Uterus (tissue), 3 donors: ENCODE measurements at regions not wholly inside any gene's neighbourhood (a gene's known extent, or its start where the extent isn't known, plus 50 kb on each side); places are given as distances from the start of the nearest gene placed in this dataset.

ENCODE experiments used
- DNase-seq, 2 donors: peaks; one replicate each; pipeline ENCODE4 v3.0.0-alpha.2; 2019 to 2020
- H3K27ac ChIP-seq, 2 donors: fragments of 200-600 bp; sonication (generic); 1 replicate in 1 of 2; 2 replicates in 1 of 2; pipeline ENCODE4 v1.5.1; 2016 to 2018
- H3K27me3 ChIP-seq, 2 donors: fragments of 200-600 bp; sonication (generic); one replicate each; pipeline ENCODE4 v1.5.1; 2018 to 2019; ENCODE audit warnings: control low read depth in 1 of 2
- H3K36me3 ChIP-seq, 2 donors: fragments of 200-600 bp; sonication (generic); one replicate each; pipeline ENCODE4 v1.5.1; 2019; ENCODE audit warnings: control low read depth in 1 of 2
- H3K4me1 ChIP-seq, 2 donors: fragments of 200-600 bp; sonication (generic); one replicate each; pipeline ENCODE4 v1.5.1; 2018 to 2019; ENCODE audit warnings: control low read depth in 1 of 2
- H3K4me3 ChIP-seq, 2 donors: fragments of 200-600 bp; sonication (generic); 1 replicate in 1 of 2; 2 replicates in 1 of 2; pipeline ENCODE4 v1.5.1; 2018 to 2019; ENCODE audit warnings: mild to moderate bottlenecking in 1 of 2
- H3K9me3 ChIP-seq, 2 donors: fragments of 200-600 bp; sonication (generic); one replicate each; pipeline ENCODE4 v1.5.1; 2019; ENCODE audit warnings: control low read depth in 1 of 2
- POLR2A ChIP-seq, 2 donors: fragments of 450-650 bp; IDR thresholded peaks; one replicate each; pipeline ENCODE4 v1.6.1; 2016; ENCODE audit warnings: antibody characterized with exemption in 2 of 2, mild to moderate bottlenecking in 1 of 2, moderate library complexity in 1 of 2
- intact Hi-C: fragments of 100-400 bp; cut with DNase I; formaldehyde crosslinking; loops from one replicate; pipeline ENCODE4 v1.15.1; 2023; ENCODE audit warnings: low total_unique reads
- TF ChIP-seq, protein P1 (sequence below), 4 experiments: fragments of 200-600 bp in 2 of 4; fragments of 450-650 bp in 2 of 4; sonication (generic) in 2 of 4; IDR thresholded peaks; one replicate each; pipeline ENCODE4 v1.5.1; 2016 to 2019; ENCODE audit warnings: antibody characterized with exemption in 4 of 4, mild to moderate bottlenecking in 2 of 4, moderate library complexity in 1 of 4
- donor health status: DM: yes; HTN: yes; CAD: no.

DNA sequence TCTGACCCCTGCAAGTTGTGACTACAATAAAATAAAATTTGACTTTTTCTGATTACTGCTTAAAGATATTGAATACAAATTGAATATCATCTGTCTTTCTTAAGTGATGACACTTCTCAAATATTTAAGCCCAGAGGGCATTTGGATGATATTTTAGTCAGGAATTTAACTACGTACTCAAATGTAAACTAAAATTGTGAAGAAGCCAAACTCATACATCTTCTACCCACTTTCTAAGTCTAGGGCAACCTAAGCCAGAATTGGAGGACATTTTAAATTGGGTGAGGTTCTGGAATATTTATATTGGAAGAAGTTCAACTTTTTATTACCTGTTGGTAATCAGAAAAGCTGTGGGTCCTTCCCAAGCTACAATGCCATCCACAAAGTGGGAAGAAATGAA lies 149.1 kb upstream of the WDR11 start:
- TF ChIP-seq POLR2A (IDR thresholded peaks at IDR 0.05): no peak
- TF ChIP-seq, protein P1, sequence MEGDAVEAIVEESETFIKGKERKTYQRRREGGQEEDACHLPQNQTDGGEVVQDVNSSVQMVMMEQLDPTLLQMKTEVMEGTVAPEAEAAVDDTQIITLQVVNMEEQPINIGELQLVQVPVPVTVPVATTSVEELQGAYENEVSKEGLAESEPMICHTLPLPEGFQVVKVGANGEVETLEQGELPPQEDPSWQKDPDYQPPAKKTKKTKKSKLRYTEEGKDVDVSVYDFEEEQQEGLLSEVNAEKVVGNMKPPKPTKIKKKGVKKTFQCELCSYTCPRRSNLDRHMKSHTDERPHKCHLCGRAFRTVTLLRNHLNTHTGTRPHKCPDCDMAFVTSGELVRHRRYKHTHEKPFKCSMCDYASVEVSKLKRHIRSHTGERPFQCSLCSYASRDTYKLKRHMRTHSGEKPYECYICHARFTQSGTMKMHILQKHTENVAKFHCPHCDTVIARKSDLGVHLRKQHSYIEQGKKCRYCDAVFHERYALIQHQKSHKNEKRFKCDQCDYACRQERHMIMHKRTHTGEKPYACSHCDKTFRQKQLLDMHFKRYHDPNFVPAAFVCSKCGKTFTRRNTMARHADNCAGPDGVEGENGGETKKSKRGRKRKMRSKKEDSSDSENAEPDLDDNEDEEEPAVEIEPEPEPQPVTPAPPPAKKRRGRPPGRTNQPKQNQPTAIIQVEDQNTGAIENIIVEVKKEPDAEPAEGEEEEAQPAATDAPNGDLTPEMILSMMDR (IDR thresholded peaks at IDR 0.05): no peak
- H3K4me3 ChIP-seq: no peak overlapping the region
- peaks cover 0 to 4% of the 10 kb centered on the region in 2 donors for H3K9me3 ChIP-seq
- H3K36me3 ChIP-seq: no peaks in the 10 kb centered on the region
- H3K4me1 ChIP-seq: no peaks in the 10 kb centered on the region
- no peaks in the 10 kb centered on the region for H3K27me3 ChIP-seq
- intact Hi-C loops: no loop called here
- no peak for DNase-seq
- no peak overlapping the region for H3K27ac ChIP-seq

DNA sequence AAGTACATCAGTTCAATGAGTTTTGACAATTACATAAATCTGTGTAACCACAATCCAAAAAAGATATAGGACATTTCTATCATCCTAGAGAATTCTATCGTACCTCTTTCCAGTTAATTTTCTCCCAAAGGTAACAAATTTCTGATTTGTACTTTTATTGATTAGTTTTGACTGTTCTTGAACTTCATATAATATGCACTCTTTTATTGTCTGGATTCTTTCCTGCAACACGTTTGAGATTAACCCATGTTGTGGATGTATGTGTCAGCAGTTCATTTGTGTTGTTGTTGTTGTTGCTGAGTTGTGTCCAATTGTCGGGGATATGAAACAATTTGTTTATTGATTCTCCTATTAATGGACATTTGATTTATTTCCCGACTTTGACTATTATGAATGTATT lies 145.9 kb upstream of the WDR11 start:
- Histone ChIP-seq H3K4me3 (no peak overlapping the region), H3K36me3 (no peaks in the 10 kb centered on the region), H3K27me3 (no peaks in the 10 kb centered on the region), H3K27ac (no peak overlapping the region), H3K4me1 (no peaks in the 10 kb centered on the region), H3K9me3 (no peaks in the 10 kb centered on the region)
- TF ChIP-seq, protein P1 (IDR thresholded peaks at IDR 0.05): no peak
- TF ChIP-seq POLR2A (IDR thresholded peaks at IDR 0.05): no peak
- intact Hi-C loops: no loop called here
- DNase-seq: no peak

DNA sequence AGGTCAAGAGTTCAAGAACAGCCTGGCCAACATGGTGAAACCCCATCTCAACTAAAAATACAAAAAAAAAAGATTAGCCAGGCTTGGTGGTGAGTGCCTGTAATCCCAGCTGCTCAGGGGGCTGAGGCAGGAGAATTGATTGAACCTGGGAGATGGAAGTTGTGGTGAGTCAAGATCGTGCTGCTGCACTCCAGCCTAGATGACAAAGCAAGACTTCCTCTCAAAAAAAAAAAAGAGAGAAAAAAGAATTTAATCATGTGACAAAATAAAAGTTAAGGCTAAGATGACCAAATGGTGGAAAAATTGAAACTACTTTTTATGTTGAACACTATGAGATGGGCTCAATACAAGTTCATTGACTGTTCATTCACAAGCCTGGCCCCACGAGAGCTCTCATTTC lies 141.1 kb upstream of the WDR11 start:
- no peak overlapping the region for H3K4me3 ChIP-seq
- no peaks in the 10 kb centered on the region for H3K27me3 ChIP-seq
- no peak for DNase-seq
- intact Hi-C loops: no loop called here
- H3K9me3 ChIP-seq: no peaks in the 10 kb centered on the region
- no peak for TF ChIP-seq POLR2A (IDR thresholded peaks at IDR 0.05)
- TF ChIP-seq, protein P1 (IDR thresholded peaks at IDR 0.05): no peak
- no peaks in the 10 kb centered on the region for H3K4me1 ChIP-seq
- H3K36me3 ChIP-seq: no peaks in the 10 kb centered on the region
- H3K27ac ChIP-seq: no peak overlapping the region

DNA sequence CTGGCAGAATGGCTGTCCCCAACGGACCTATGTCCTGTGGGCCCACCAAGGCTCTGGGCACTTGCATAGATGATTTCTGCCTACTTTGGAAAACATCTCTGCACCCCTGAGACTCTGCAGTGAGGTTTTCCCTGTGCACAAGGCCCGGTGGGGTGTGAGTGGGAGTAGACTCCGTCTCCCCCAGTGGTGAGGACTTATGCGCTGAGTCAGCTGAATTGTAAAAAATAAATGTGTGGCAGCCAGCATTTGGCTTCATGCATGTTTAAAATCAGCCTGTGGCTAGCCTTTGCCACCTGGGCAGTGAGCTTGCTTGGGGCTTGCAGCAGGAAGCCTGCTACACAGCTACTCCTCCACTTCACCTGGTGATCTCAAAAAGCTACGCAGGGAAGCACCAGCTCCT lies 139.3 kb upstream of the WDR11 start:
- H3K27ac ChIP-seq: no peak overlapping the region
- no peak for DNase-seq
- TF ChIP-seq, protein P1 (IDR thresholded peaks at IDR 0.05): no peak
- no peak for TF ChIP-seq POLR2A (IDR thresholded peaks at IDR 0.05)
- H3K4me1 ChIP-seq: no peaks in the 10 kb centered on the region
- H3K9me3 ChIP-seq: no peaks in the 10 kb centered on the region
- no peaks in the 10 kb centered on the region for H3K36me3 ChIP-seq
- intact Hi-C loops: no loop called here
- no peaks in the 10 kb centered on the region for H3K27me3 ChIP-seq
- H3K4me3 ChIP-seq: no peak overlapping the region

DNA sequence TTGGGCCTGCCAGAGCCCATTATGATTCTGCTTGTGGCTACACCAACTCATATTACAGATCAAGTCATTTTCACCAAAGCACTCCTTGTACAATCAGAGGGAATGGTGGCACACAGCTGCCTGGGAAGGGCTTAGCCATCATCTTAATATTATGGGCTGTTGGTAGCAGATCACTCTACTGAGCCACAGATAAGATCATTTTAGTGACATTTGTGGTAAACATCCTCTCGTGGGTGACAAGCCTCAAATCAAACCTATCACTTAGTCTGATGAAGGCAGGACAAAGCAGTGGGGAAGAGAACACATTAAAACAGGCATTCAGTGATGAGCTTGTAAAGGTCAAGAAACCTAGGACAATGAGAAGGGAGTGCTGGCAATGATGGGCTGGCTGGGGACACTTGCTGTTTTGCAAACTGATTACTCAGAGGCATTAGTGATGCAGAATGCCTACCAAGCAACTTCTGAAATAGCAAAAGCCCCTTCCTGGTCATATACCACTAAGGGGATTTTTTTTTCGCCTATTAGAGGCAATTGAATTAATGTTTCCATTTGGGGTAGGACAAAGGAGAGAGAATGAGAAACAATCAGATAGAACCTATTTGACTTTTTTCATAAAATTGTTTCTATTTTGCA lies 137.5 kb upstream of the WDR11 start:
- Histone ChIP-seq H3K27ac (no peak overlapping the region), H3K36me3 (no peaks in the 10 kb centered on the region), H3K27me3 (no peaks in the 10 kb centered on the region), H3K4me3 (no peak overlapping the region), H3K9me3 (no peaks in the 10 kb centered on the region), H3K4me1 (no peaks in the 10 kb centered on the region)
- no peak for TF ChIP-seq POLR2A (IDR thresholded peaks at IDR 0.05)
- TF ChIP-seq, protein P1 (IDR thresholded peaks at IDR 0.05): no peak
- intact Hi-C loops: no loop called here
- DNase-seq: no peak
